GM23248 (cell line): ENCODE measurements at regions not wholly inside any gene's neighbourhood (a gene's known extent, or its start where the extent isn't known, plus 50 kb on each side); places are given as distances from the start of the nearest gene placed in this dataset.
A peak's percentile ranks its signal among the peaks of the same experiment; 100 is the strongest.

Experiments
- DNase-seq: peaks from one replicate; pipeline ENCODE4 v3.0.0-alpha.2; 2015
- H2AFZ ChIP-seq: fragments of 200-600 bp; sonication (generic); 2 replicates; pipeline ENCODE4 v1.6.1; 2016; ENCODE audit warnings: antibody characterized with exemption
- H3F3A ChIP-seq: fragments of 200-600 bp; sonication (generic); 2 replicates; pipeline ENCODE4 v1.6.1; 2016; ENCODE audit warnings: mild to moderate bottlenecking, antibody characterized with exemption, mixed run types; ENCODE audit not compliant: insufficient read depth
- H3K27ac ChIP-seq: fragments of 200-600 bp; sonication (generic); 2 replicates; pipeline ENCODE4 v1.5.1; 2016; ENCODE audit warnings: mild to moderate bottlenecking
- H3K27me3 ChIP-seq: fragments of 200-600 bp; sonication (generic); replicated peaks from 2 replicates; pipeline ENCODE4 v1.6.1; 2016; ENCODE audit warnings: mild to moderate bottlenecking; ENCODE audit not compliant: insufficient read depth
- H3K36me3 ChIP-seq: fragments of 200-600 bp; sonication (generic); 2 replicates; pipeline ENCODE4 v1.6.1; 2016; ENCODE audit warnings: low read depth, mild to moderate bottlenecking
- H3K4me1 ChIP-seq: fragments of 200-600 bp; sonication (generic); 2 replicates; pipeline ENCODE4 v1.6.1; 2016; ENCODE audit warnings: mild to moderate bottlenecking; ENCODE audit not compliant: insufficient read depth
- H3K4me2 ChIP-seq: fragments of 200-600 bp; sonication (generic); one replicate; pipeline ENCODE4 v1.6.1; 2016; ENCODE audit warnings: mild to moderate bottlenecking; ENCODE audit not compliant: unreplicated experiment
- H3K4me3 ChIP-seq: fragments of 200-600 bp; sonication (generic); 2 replicates; pipeline ENCODE4 v1.5.1; 2016; ENCODE audit warnings: mild to moderate bottlenecking
- H3K79me2 ChIP-seq: fragments of 200-600 bp; sonication (generic); 2 replicates; pipeline ENCODE4 v1.6.1; 2016; ENCODE audit warnings: mild to moderate bottlenecking; ENCODE audit not compliant: insufficient read depth
- H3K9ac ChIP-seq: fragments of 200-600 bp; sonication (generic); 2 replicates; pipeline ENCODE4 v1.6.1; 2016; ENCODE audit warnings: mild to moderate bottlenecking
- H3K9me2 ChIP-seq: fragments of 200-600 bp; sonication (generic); 2 replicates; pipeline ENCODE4 v1.6.1; 2016; ENCODE audit warnings: mixed run types, mild to moderate bottlenecking, moderate library complexity; ENCODE audit not compliant: insufficient read depth
- H3K9me3 ChIP-seq: fragments of 200-600 bp; sonication (generic); one replicate; pipeline ENCODE4 v1.6.1; 2017; ENCODE audit warnings: low read depth
- H4K20me1 ChIP-seq: fragments of 200-600 bp; sonication (generic); 2 replicates; pipeline ENCODE4 v1.6.0; 2016; ENCODE audit not compliant: insufficient read depth
- EZH2 ChIP-seq: fragments of 200-600 bp; sonication (generic); IDR thresholded peaks from 2 replicates; pipeline ENCODE4 v1.6.1; 2018; ENCODE audit warnings: antibody characterized with exemption, mild to moderate bottlenecking; ENCODE audit not compliant: insufficient read depth, poor library complexity, severe bottlenecking
- EZH2phosphoT487 ChIP-seq: fragments of 200-600 bp; sonication (generic); IDR thresholded peaks from 2 replicates; pipeline ENCODE4 v1.6.1; 2018; ENCODE audit warnings: antibody characterized with exemption, moderate library complexity, mild to moderate bottlenecking, low read depth; ENCODE audit not compliant: insufficient read depth
- WGBS, 2 experiments: methylation state at CpG; one replicate each; pipeline ENCODE4 v1.1.6; 2015 to 2017; ENCODE audit warnings: low lambda C conversion rate in 2 of 2, low coverage in 1 of 2; ENCODE audit errors: missing lambda C conversion rate in 2 of 2; 5-methylcytosine and 5-hydroxymethylcytosine counted together
- in situ Hi-C: fragments of 300-500 bp; cut with MboI; formaldehyde crosslinking; loops from 2 replicates; pipeline ENCODE4 v1.15.0; 2020

- Histone ChIP-seq H3K9me3 (no peaks in the 10 kb centered on the region), H3K9me2 (no peaks in the 10 kb centered on the region), H3K4me3 (no peak overlapping the region), H3K27me3 (no peaks in the 10 kb centered on the region), H3K27ac (no peak overlapping the region), H3K9ac (no peak overlapping the region), H3K4me1 (peaks cover 32% of the 10 kb centered on the region), H2AFZ (no peak overlapping the region), H3K36me3 (no peaks in the 10 kb centered on the region), H3K4me2 (no peak overlapping the region), H4K20me1 (no peaks in the 10 kb centered on the region), H3K79me2 (no peaks in the 10 kb centered on the region), H3F3A (peaks cover 24% of the 10 kb centered on the region; the same call in 1 of the 2 replicates)
- in situ Hi-C loops = no loop called here
- DNase-seq = no peak
- TF ChIP-seq EZH2 (no peak), EZH2phosphoT487 (no peak)
- WGBS, 2 experiments = 93 to 94% methylated on average over 3 of the region's 3 CpGs
Measured at GRCh38 chr17:71325886-71326285, 794.9 kb upstream of the SOX9 start.

- Histone ChIP-seq H3K27ac (peak overlapping the region; percentile 44), H3K9me2 (no peaks in the 10 kb centered on the region), H3K36me3 (no peaks in the 10 kb centered on the region), H2AFZ (peak overlapping the region; percentile 64), H3K27me3 (no peaks in the 10 kb centered on the region), H3K4me2 (peak overlapping the region; percentile 66), H3K9ac (no peak overlapping the region; the same call in 1 of the 2 replicates), H3K79me2 (no peaks in the 10 kb centered on the region), H3F3A (peaks cover 24% of the 10 kb centered on the region; the same call in 1 of the 2 replicates), H3K9me3 (no peaks in the 10 kb centered on the region), H3K4me3 (peak overlapping the region; percentile 31), H4K20me1 (no peaks in the 10 kb centered on the region), H3K4me1 (peaks cover 32% of the 10 kb centered on the region)
- in situ Hi-C loops = no loop called here
- 3 to 5% methylated on average over 5 of the region's 5 CpGs for WGBS, 2 experiments
- TF ChIP-seq EZH2phosphoT487 = no peak
- no peak for TF ChIP-seq EZH2
- peak; percentile 74 for DNase-seq
Measured at GRCh38 chr17:71327376-71328059, 793.3 kb upstream of the SOX9 start.

GRCh38 chr17:71329310-71330098 is 791.3 kb upstream of the SOX9 start:
- Histone ChIP-seq H3K36me3 (no peaks in the 10 kb centered on the region), H3K4me3 (no peak overlapping the region), H3F3A (peaks cover 27% of the 10 kb centered on the region; the same call in 1 of the 2 replicates), H2AFZ (peak overlapping the region; percentile 68), H3K4me2 (peak overlapping the region; percentile 80), H3K27ac (peak overlapping the region; percentile 75), H3K9me3 (no peaks in the 10 kb centered on the region), H3K27me3 (no peaks in the 10 kb centered on the region), H3K9me2 (no peaks in the 10 kb centered on the region), H4K20me1 (no peaks in the 10 kb centered on the region), H3K79me2 (no peaks in the 10 kb centered on the region), H3K4me1 (peaks cover 41% of the 10 kb centered on the region), H3K9ac (peak overlapping the region; percentile 33; the same call in 1 of the 2 replicates)
- DNase-seq = peak; percentile 5
- no peak for TF ChIP-seq EZH2phosphoT487
- TF ChIP-seq EZH2 = no peak
- WGBS, 2 experiments = 56 to 65% methylated on average over 5 of the region's 5 CpGs
- in situ Hi-C loops = no loop called here

GRCh38 chr17:71330099-71330375 is 790.8 kb upstream of the SOX9 start:
- no peaks in the 10 kb centered on the region for H4K20me1 ChIP-seq
- no peak overlapping the region for H3K4me3 ChIP-seq
- peak overlapping the region; percentile 33; the same call in 1 of the 2 replicates for H3K9ac ChIP-seq
- H3K9me3 ChIP-seq = no peaks in the 10 kb centered on the region
- peaks cover 46% of the 10 kb centered on the region for H3K4me1 ChIP-seq
- peak overlapping the region; percentile 80 for H3K4me2 ChIP-seq
- H2AFZ ChIP-seq = peak overlapping the region; percentile 68
- H3K79me2 ChIP-seq = no peaks in the 10 kb centered on the region
- H3K27me3 ChIP-seq = no peaks in the 10 kb centered on the region
- in situ Hi-C loops = no loop called here
- H3K36me3 ChIP-seq = no peaks in the 10 kb centered on the region
- peak overlapping the region; percentile 75 for H3K27ac ChIP-seq
- TF ChIP-seq EZH2phosphoT487 (no peak), EZH2 (no peak)
- 12 to 18% methylated on average over 2 of the region's 2 CpGs for WGBS, 2 experiments
- no peaks in the 10 kb centered on the region for H3K9me2 ChIP-seq
- DNase-seq = peak; percentile 83
- H3F3A ChIP-seq = peaks cover 31% of the 10 kb centered on the region; the same call in 1 of the 2 replicates
